Smooth muscle cell (in vitro differentiated cells): ENCODE measurements at regions not wholly inside any gene's neighbourhood (a gene's known extent, or its start where the extent isn't known, plus 50 kb on each side); places are given as distances from the start of the nearest gene placed in this dataset.

Experiments used
- DNase-seq: peaks from one replicate; lab custom pipeline; 2025; ENCODE audit not compliant: unreplicated experiment; lab: John Stamatoyannopoulos, UW
- H2AFZ ChIP-seq: fragments of 200-600 bp; sonication (generic); 2 replicates; pipeline ENCODE4 v1.6.0; 2016; ENCODE audit warnings: antibody characterized with exemption, low read depth, mild to moderate bottlenecking
- H3F3A ChIP-seq: fragments of 200-600 bp; sonication (generic); 2 replicates; pipeline ENCODE4 v1.6.0; 2017; ENCODE audit warnings: antibody characterized with exemption, low read depth
- H3K27ac ChIP-seq: fragments of 200-600 bp; sonication (generic); 2 replicates; pipeline ENCODE4 v1.5.1; 2016; ENCODE audit warnings: low read depth, mild to moderate bottlenecking
- H3K27me3 ChIP-seq: fragments of 200-600 bp; sonication (generic); 2 replicates; pipeline ENCODE4 v1.6.1; 2016; ENCODE audit warnings: low read depth, mild to moderate bottlenecking
- H3K36me3 ChIP-seq: fragments of 200-600 bp; sonication (generic); 2 replicates; pipeline ENCODE4 v1.5.1; 2016; ENCODE audit warnings: low read depth
- H3K4me1 ChIP-seq: fragments of 200-600 bp; sonication (generic); 2 replicates; pipeline ENCODE4 v1.5.1; 2016; ENCODE audit warnings: low read depth
- H3K4me2 ChIP-seq: fragments of 200-600 bp; sonication (generic); 2 replicates; pipeline ENCODE4 v1.6.0; 2016; ENCODE audit warnings: mild to moderate bottlenecking
- H3K4me3 ChIP-seq: fragments of 200-600 bp; sonication (generic); 2 replicates; pipeline ENCODE4 v1.5.1; 2016; ENCODE audit warnings: mild to moderate bottlenecking
- H3K79me2 ChIP-seq: fragments of 200-600 bp; sonication (generic); 2 replicates; pipeline ENCODE4 v1.6.0; 2016; ENCODE audit warnings: low read depth, mild to moderate bottlenecking
- H3K9ac ChIP-seq: fragments of 200-600 bp; sonication (generic); 2 replicates; pipeline ENCODE4 v1.6.0; 2016; ENCODE audit warnings: low read depth
- H3K9me3 ChIP-seq: fragments of 200-600 bp; sonication (generic); replicated peaks from 2 replicates; pipeline ENCODE4 v1.5.1; 2016; ENCODE audit warnings: low read depth
- H4K20me1 ChIP-seq: fragments of 200-600 bp; sonication (generic); 2 replicates; pipeline ENCODE4 v1.6.0; 2016; ENCODE audit warnings: low read depth
- CTCF ChIP-seq: fragments of 200-600 bp; sonication (generic); IDR thresholded peaks from 2 replicates; pipeline ENCODE4 v1.5.1; 2017; ENCODE audit warnings: borderline replicate concordance, mild to moderate bottlenecking, antibody characterized with exemption; ENCODE audit not compliant: insufficient read depth, poor library complexity, severe bottlenecking
- WGBS: methylation state at CpG from one replicate; pipeline ENCODE4 v1.1.7; 2016; ENCODE audit warnings: low lambda C conversion rate; 5-methylcytosine and 5-hydroxymethylcytosine counted together

- no peak overlapping the region for H3K4me3 ChIP-seq
- no peaks in the 10 kb centered on the region for H3K27me3 ChIP-seq
- no peak overlapping the region for H3K4me2 ChIP-seq
- no peaks in the 10 kb centered on the region for H3F3A ChIP-seq
- H3K36me3 ChIP-seq = no peaks in the 10 kb centered on the region
- H2AFZ ChIP-seq = no peak overlapping the region
- H3K79me2 ChIP-seq = no peaks in the 10 kb centered on the region
- no peak for DNase-seq
- no peaks in the 10 kb centered on the region for H4K20me1 ChIP-seq
- no peak for TF ChIP-seq CTCF
- H3K9ac ChIP-seq = no peak overlapping the region
- WGBS = 69% methylated on average over 4 of the region's 4 CpGs
- H3K4me1 ChIP-seq = no peaks in the 10 kb centered on the region
- no peaks in the 10 kb centered on the region for H3K9me3 ChIP-seq
- no peak overlapping the region for H3K27ac ChIP-seq
These were observed 471.6 kb upstream of the ERCC4 start for GRCh38 chr16:13448346-13448745.

- Histone ChIP-seq H3F3A (no peaks in the 10 kb centered on the region), H3K79me2 (no peaks in the 10 kb centered on the region), H3K4me1 (no peaks in the 10 kb centered on the region), H3K27ac (no peak overlapping the region), H3K4me2 (no peak overlapping the region), H2AFZ (no peak overlapping the region), H3K9me3 (no peaks in the 10 kb centered on the region), H4K20me1 (no peaks in the 10 kb centered on the region), H3K9ac (no peak overlapping the region), H3K27me3 (no peaks in the 10 kb centered on the region), H3K4me3 (no peak overlapping the region), H3K36me3 (no peaks in the 10 kb centered on the region)
- no peak for DNase-seq
- WGBS = 73% methylated on average over 2 of the region's 2 CpGs
- no peak for TF ChIP-seq CTCF
These were observed 466.6 kb upstream of the ERCC4 start for GRCh38 chr16:13453325-13453724.

- H3K4me3 ChIP-seq = no peak overlapping the region
- no peaks in the 10 kb centered on the region for H4K20me1 ChIP-seq
- peak; percentile 81 for TF ChIP-seq CTCF
- no peaks in the 10 kb centered on the region for H3K79me2 ChIP-seq
- H3K4me1 ChIP-seq = no peaks in the 10 kb centered on the region
- H3F3A ChIP-seq = no peaks in the 10 kb centered on the region
- 60% methylated on average over 10 of the region's 10 CpGs for WGBS
- H3K9ac ChIP-seq = no peak overlapping the region
- no peaks in the 10 kb centered on the region for H3K27me3 ChIP-seq
- H3K27ac ChIP-seq = no peak overlapping the region
- H3K36me3 ChIP-seq = no peaks in the 10 kb centered on the region
- no peak overlapping the region for H3K4me2 ChIP-seq
- H2AFZ ChIP-seq = no peak overlapping the region
- no peaks in the 10 kb centered on the region for H3K9me3 ChIP-seq
- DNase-seq = no peak
These were observed 465.9 kb upstream of the ERCC4 start for GRCh38 chr16:13453938-13454553.

GRCh38 chr16:13463619-13464018, 456.3 kb upstream of the ERCC4 start:
- no peaks in the 10 kb centered on the region for H3K4me1 ChIP-seq
- H3K4me3 ChIP-seq = no peak overlapping the region
- no peaks in the 10 kb centered on the region for H3K27me3 ChIP-seq
- WGBS = 83% methylated on average over 5 of the region's 5 CpGs
- no peak overlapping the region for H3K27ac ChIP-seq
- no peaks in the 10 kb centered on the region for H3K79me2 ChIP-seq
- H3F3A ChIP-seq = no peaks in the 10 kb centered on the region
- H2AFZ ChIP-seq = no peak overlapping the region
- H4K20me1 ChIP-seq = no peaks in the 10 kb centered on the region
- no peak for TF ChIP-seq CTCF
- no peak for DNase-seq
- H3K4me2 ChIP-seq = no peak overlapping the region
- H3K9me3 ChIP-seq = no peaks in the 10 kb centered on the region
- no peak overlapping the region for H3K9ac ChIP-seq
- no peaks in the 10 kb centered on the region for H3K36me3 ChIP-seq
